Esophagus muscularis mucosa (tissue), 3 donors: ENCODE measurements at regions not wholly inside any gene's neighbourhood (a gene's known extent, or its start where the extent isn't known, plus 50 kb on each side); places are given as distances from the start of the nearest gene placed in this dataset.

Experiments used
- POLR2A ChIP-seq: fragments of 450-650 bp; IDR thresholded peaks from one replicate; pipeline ENCODE4 v1.6.1; 2017; ENCODE audit warnings: antibody characterized with exemption, moderate library complexity, mild to moderate bottlenecking, low read depth
- TF ChIP-seq, protein P1 (sequence below), 3 experiments: fragments of 200-600 bp in 2 of 3; fragments of 450-650 bp in 1 of 3; sonication (generic) in 2 of 3; IDR thresholded peaks; one replicate each; pipeline ENCODE4 v1.5.1; 2017 to 2019; ENCODE audit warnings: antibody characterized with exemption in 3 of 3, mild to moderate bottlenecking in 2 of 3, moderate library complexity in 1 of 3

DNA sequence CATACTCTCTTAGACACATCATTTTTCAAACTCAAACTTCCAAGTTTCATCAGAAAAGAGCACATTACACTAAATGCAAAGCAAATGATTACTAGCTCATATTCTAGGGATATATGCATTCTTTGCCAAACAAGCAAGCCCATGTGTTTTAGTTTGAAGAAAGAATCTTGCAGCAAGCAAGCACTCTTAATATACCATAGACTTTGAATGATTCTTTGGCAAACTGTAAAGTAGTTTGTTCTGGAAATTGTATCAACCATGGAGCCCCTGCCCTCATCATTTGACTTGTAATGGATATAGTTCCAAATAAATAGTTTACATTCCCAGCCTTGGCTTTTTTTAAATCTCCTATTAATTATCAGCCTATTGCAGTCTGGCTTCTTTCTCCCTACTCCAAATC lies 325.2 kb downstream of the NR2F1-AS1 start:
- no peak for TF ChIP-seq POLR2A
- TF ChIP-seq, protein P1, sequence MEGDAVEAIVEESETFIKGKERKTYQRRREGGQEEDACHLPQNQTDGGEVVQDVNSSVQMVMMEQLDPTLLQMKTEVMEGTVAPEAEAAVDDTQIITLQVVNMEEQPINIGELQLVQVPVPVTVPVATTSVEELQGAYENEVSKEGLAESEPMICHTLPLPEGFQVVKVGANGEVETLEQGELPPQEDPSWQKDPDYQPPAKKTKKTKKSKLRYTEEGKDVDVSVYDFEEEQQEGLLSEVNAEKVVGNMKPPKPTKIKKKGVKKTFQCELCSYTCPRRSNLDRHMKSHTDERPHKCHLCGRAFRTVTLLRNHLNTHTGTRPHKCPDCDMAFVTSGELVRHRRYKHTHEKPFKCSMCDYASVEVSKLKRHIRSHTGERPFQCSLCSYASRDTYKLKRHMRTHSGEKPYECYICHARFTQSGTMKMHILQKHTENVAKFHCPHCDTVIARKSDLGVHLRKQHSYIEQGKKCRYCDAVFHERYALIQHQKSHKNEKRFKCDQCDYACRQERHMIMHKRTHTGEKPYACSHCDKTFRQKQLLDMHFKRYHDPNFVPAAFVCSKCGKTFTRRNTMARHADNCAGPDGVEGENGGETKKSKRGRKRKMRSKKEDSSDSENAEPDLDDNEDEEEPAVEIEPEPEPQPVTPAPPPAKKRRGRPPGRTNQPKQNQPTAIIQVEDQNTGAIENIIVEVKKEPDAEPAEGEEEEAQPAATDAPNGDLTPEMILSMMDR (IDR thresholded peaks at IDR 0.05) = no peak
